ENCODE measurements at regions not wholly inside any gene's neighbourhood (a gene's known extent, or its start where the extent isn't known, plus 50 kb on each side); places are given as distances from the start of the nearest gene placed in this dataset.

- no peak for TF ChIP-seq CTCF (IDR thresholded peaks at IDR 0.05; ENCODE audit: poor library complexity)
- TF ChIP-seq EZH2phosphoT487 (IDR thresholded peaks at IDR 0.05; ENCODE audit: low read depth, severe bottlenecking, unreplicated experiment), result no peak
These were observed 72.6 kb downstream of the CTAGE1 start for GRCh38 chr18:22344908-22345670.

Data from hepatocyte (in vitro differentiated cells).